ENCODE measurements at regions not wholly inside any gene's neighbourhood (a gene's known extent, or its start where the extent isn't known, plus 50 kb on each side); places are given as distances from the start of the nearest gene placed in this dataset.

- no peak for TF ChIP-seq CTCF (IDR thresholded peaks at IDR 0.05; ENCODE audit: borderline replicate concordance, insufficient read depth, low read depth, low read length)
These were observed 206.1 kb upstream of the PROK2 start for GRCh38 chr3:71991046-71991445.

GRCh38 chr3:71990545-71990944, 205.6 kb upstream of the PROK2 start:
- H3K4me3 ChIP-seq (ENCODE audit: low read depth, low read length) = no peak overlapping the region

More at GRCh38 chr3:71991046-71991445, 206.1 kb upstream of the PROK2 start:
- no peak overlapping the region for H3K4me3 ChIP-seq (ENCODE audit: low read depth, low read length)

GRCh38 chr3:71989165-71989564, 204.2 kb upstream of the PROK2 start:
- H3K4me3 ChIP-seq (ENCODE audit: low read depth, low read length) = no peak overlapping the region
- TF ChIP-seq CTCF (IDR thresholded peaks at IDR 0.05; ENCODE audit: borderline replicate concordance, insufficient read depth, low read depth, low read length) = no peak

More at GRCh38 chr3:71990545-71990944, 205.6 kb upstream of the PROK2 start:
- no peak for TF ChIP-seq CTCF (IDR thresholded peaks at IDR 0.05; ENCODE audit: borderline replicate concordance, insufficient read depth, low read depth, low read length)

- no peak for TF ChIP-seq CTCF (IDR thresholded peaks at IDR 0.05; ENCODE audit: borderline replicate concordance, insufficient read depth, low read depth, low read length)
- H3K4me3 ChIP-seq (ENCODE audit: low read depth, low read length) = peak overlapping the region; percentile 5
These were observed 202.9 kb upstream of the PROK2 start for GRCh38 chr3:71987828-71988227.

GRCh38 chr3:71987089-71987735, 202.3 kb upstream of the PROK2 start:
- no peak overlapping the region for H3K4me3 ChIP-seq (ENCODE audit: low read depth, low read length)
- TF ChIP-seq CTCF (IDR thresholded peaks at IDR 0.05; ENCODE audit: borderline replicate concordance, insufficient read depth, low read depth, low read length) = peak; percentile 14; the same call in 1 of the 2 replicates

GRCh38 chr3:71986606-71987005, 201.7 kb upstream of the PROK2 start:
- H3K4me3 ChIP-seq (ENCODE audit: low read depth, low read length) = no peak overlapping the region
- no peak for TF ChIP-seq CTCF (IDR thresholded peaks at IDR 0.05; ENCODE audit: borderline replicate concordance, insufficient read depth, low read depth, low read length)

- H3K4me3 ChIP-seq (ENCODE audit: low read depth, low read length) = no peak overlapping the region
These were observed 200.1 kb upstream of the PROK2 start for GRCh38 chr3:71984843-71985613.

More at GRCh38 chr3:71984843-71985613, 200.1 kb upstream of the PROK2 start:
- TF ChIP-seq CTCF (IDR thresholded peaks at IDR 0.05; ENCODE audit: borderline replicate concordance, insufficient read depth, low read depth, low read length) = no peak

All from GM12875 (cell line).